ENCODE measurements at regions not wholly inside any gene's neighbourhood (a gene's known extent, or its start where the extent isn't known, plus 50 kb on each side); places are given as distances from the start of the nearest gene placed in this dataset.

DNA sequence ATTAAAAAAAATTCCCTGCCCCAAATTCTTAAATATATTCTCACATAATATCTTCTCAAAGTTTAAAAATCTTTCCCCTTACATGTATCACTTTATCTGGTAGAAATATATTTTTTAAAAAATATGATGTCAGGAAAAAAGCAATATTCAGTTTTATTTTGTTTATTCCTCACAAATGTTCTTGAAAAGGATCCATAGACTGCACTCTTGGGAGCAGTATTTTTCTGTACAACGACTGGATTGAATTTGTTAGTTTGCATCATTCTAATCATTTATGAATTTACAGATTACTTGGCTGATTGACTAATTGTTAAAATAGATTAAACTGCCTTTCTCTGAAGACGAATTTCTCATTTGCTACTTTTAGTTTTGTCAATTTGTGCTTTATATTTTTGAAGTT lies 468.1 kb upstream of the NOVA1 start:
- H3K27me3 ChIP-seq (ENCODE audit: control insufficient read depth, insufficient read depth, low read length), result no peaks in the 10 kb centered on the region
- H2AK9ac ChIP-seq (replicated peaks; ENCODE audit: low read depth, low read length, poor library complexity), result no peak overlapping the region
- no peak overlapping the region for H4K91ac ChIP-seq (ENCODE audit: insufficient read depth, low read depth, low read length)
- H2AK5ac ChIP-seq (ENCODE audit: low read depth, low read length), result no peak overlapping the region
- H2BK20ac ChIP-seq (ENCODE audit: low read depth, low read length), result no peak overlapping the region
- dilution Hi-C loops (cut with HindIII; ENCODE audit: low sequenced_read_pairs, unreplicated experiment) (no loop called here), in situ Hi-C loops (cut with MboI; ENCODE audit: low sequenced_read_pairs) (no loop called here), intact Hi-C loops (cut with micrococcal nuclease) (no loop called here)
- H3K4me2 ChIP-seq (ENCODE audit: low read depth, low read length), result no peak overlapping the region
- no peaks in the 10 kb centered on the region for H3K36me3 ChIP-seq (ENCODE audit: control insufficient read depth, insufficient read depth, low read length)
- POLR2A ChIA-PET (ENCODE audit: unreplicated experiment), result no interaction called here
- no peak overlapping the region for H3K4me3 ChIP-seq (ENCODE audit: insufficient read depth, low read depth, low read length)
- H2BK120ac ChIP-seq (ENCODE audit: low read depth, low read length), result no peak overlapping the region
- DNase-seq (no peak), ATAC-seq (ENCODE audit: low read depth) (no peak)
- no peak overlapping the region for H3K27ac ChIP-seq (ENCODE audit: insufficient read depth, low read length)
- H3K4ac ChIP-seq (ENCODE audit: low read depth, low read length), result no peak overlapping the region
- H3K23ac ChIP-seq (ENCODE audit: low read depth, low read length), result no peak overlapping the region
- BruUV-seq (replicated peaks), result no TSS peak
- WGBS, 2 experiments (ENCODE audit: extremely low coverage in 2 of 2, insufficient read length in 1 of 2), result no CpG with 5 or more reads among the region's 2 CpGs
- no peak overlapping the region for H3K9ac ChIP-seq (ENCODE audit: low read depth, low read length)
- no peak overlapping the region for H3K14ac ChIP-seq (replicated peaks; ENCODE audit: low read depth, low read length)
- H3K4me1 ChIP-seq (ENCODE audit: control insufficient read depth, insufficient read depth, low read length), result no peaks in the 10 kb centered on the region
- no peak overlapping the region for H2BK5ac ChIP-seq (ENCODE audit: low read depth, low read length, poor library complexity, severe bottlenecking)
- H2BK15ac ChIP-seq (ENCODE audit: low read depth, low read length), result no peak overlapping the region
- CTCF ChIA-PET, result no interaction called here
- H4K20me1 ChIP-seq (ENCODE audit: insufficient read depth, low read length), result no peaks in the 10 kb centered on the region
- H3K9me1 ChIP-seq (ENCODE audit: insufficient read depth, low read length), result no peaks in the 10 kb centered on the region
- TF ChIP-seq, protein P1, sequence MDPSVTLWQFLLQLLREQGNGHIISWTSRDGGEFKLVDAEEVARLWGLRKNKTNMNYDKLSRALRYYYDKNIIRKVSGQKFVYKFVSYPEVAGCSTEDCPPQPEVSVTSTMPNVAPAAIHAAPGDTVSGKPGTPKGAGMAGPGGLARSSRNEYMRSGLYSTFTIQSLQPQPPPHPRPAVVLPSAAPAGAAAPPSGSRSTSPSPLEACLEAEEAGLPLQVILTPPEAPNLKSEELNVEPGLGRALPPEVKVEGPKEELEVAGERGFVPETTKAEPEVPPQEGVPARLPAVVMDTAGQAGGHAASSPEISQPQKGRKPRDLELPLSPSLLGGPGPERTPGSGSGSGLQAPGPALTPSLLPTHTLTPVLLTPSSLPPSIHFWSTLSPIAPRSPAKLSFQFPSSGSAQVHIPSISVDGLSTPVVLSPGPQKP (IDR thresholded peaks at IDR 0.05; ENCODE audit: borderline replicate concordance, low read depth, low read length), result no peak
- TF ChIP-seq NFE2L2 (IDR thresholded peaks at IDR 0.05; ENCODE audit: low read depth, low read length), result no peak
- TF ChIP-seq MAZ (IDR thresholded peaks at IDR 0.05; ENCODE audit: borderline replicate concordance, low read depth, low read length), result no peak
- TF ChIP-seq SMC3 (IDR thresholded peaks at IDR 0.05; ENCODE audit: low read depth, low read length), result no peak
- no peak for TF ChIP-seq MXI1 (IDR thresholded peaks at IDR 0.05; ENCODE audit: borderline replicate concordance, low read depth, low read length)
- no peak for TF ChIP-seq CEBPB (IDR thresholded peaks at IDR 0.05; ENCODE audit: low read depth, low read length)
- TF ChIP-seq, protein P2, sequence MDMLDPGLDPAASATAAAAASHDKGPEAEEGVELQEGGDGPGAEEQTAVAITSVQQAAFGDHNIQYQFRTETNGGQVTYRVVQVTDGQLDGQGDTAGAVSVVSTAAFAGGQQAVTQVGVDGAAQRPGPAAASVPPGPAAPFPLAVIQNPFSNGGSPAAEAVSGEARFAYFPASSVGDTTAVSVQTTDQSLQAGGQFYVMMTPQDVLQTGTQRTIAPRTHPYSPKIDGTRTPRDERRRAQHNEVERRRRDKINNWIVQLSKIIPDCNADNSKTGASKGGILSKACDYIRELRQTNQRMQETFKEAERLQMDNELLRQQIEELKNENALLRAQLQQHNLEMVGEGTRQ (IDR thresholded peaks at IDR 0.05; ENCODE audit: low read depth, low read length), result no peak
- no peak overlapping the region for H3K56ac ChIP-seq (ENCODE audit: extremely low read depth, insufficient read depth, low read length)
- H2AFZ ChIP-seq (replicated peaks; ENCODE audit: low read length, poor library complexity), result no peak overlapping the region
- H3K79me1 ChIP-seq (ENCODE audit: low read depth in 1 of 2, low read length in 2 of 2), result no peaks in the 10 kb centered on the region
- H3K9me3 ChIP-seq (ENCODE audit: control insufficient read depth, insufficient read depth, low read length), result peaks cover 7% of the 10 kb centered on the region; the same call in 1 of the 2 replicates
- no peak overlapping the region for H4K8ac ChIP-seq (ENCODE audit: low read depth in 2 of 2, low read length in 2 of 2)
- H4K5ac ChIP-seq (ENCODE audit: low read depth, low read length), result no peak overlapping the region
- H3K18ac ChIP-seq (ENCODE audit: low read depth, low read length), result no peak overlapping the region

All from IMR-90 (cell line).